Heart right ventricle (tissue), 16 donors: ENCODE measurements at regions not wholly inside any gene's neighbourhood (a gene's known extent, or its start where the extent isn't known, plus 50 kb on each side); places are given as distances from the start of the nearest gene placed in this dataset.

ENCODE experiments used
- ATAC-seq, 8 donors: fragments of 200-7000 bp; cut with Tn5 transposase; one replicate each; pipeline ENCODE4 v1.9.1; 2020; ENCODE audit warnings: mild to moderate bottlenecking in 8 of 8, moderate library complexity in 8 of 8, moderate number of reproducible peaks in 1 of 8
- DNase-seq, 2 donors: peaks; one replicate each; pipeline ENCODE4 v3.0.0-alpha.2; 2020
- H3K27ac ChIP-seq, 10 donors: fragments of 200-600 bp; sonication (generic) in 2 of 10; one replicate each; pipeline versions ENCODE4 v1.5.0 to v1.8.0; 2020 to 2022; ENCODE audit warnings: mild to moderate bottlenecking in 3 of 10
- H3K27me3 ChIP-seq, 7 donors: fragments of 200-600 bp; one replicate each; pipeline ENCODE4 v1.8.0; 2021 to 2022; ENCODE audit warnings: mild to moderate bottlenecking in 2 of 7
- H3K36me3 ChIP-seq, 9 donors: fragments of 200-600 bp; sonication (generic) in 1 of 9; one replicate each; pipeline versions ENCODE4 v1.5.0 to v1.8.0; 2020 to 2022; ENCODE audit warnings: mild to moderate bottlenecking in 2 of 9
- H3K4me1 ChIP-seq, 9 donors: fragments of 200-600 bp; sonication (generic) in 1 of 9; one replicate each; pipeline versions ENCODE4 v1.5.0 to v1.8.0; 2020 to 2022; ENCODE audit warnings: mild to moderate bottlenecking in 4 of 9
- H3K4me3 ChIP-seq, 10 donors: fragments of 200-600 bp; sonication (generic) in 2 of 10; one replicate each; pipeline versions ENCODE4 v1.5.0 to v1.8.0; 2020 to 2022; ENCODE audit warnings: mild to moderate bottlenecking in 7 of 10, moderate library complexity in 2 of 10
- H3K9me3 ChIP-seq, 11 donors: fragments of 200-600 bp in 10 of 11; sonication (generic) in 2 of 11; one replicate each; pipeline versions ENCODE4 v1.5.0 to v1.8.0; 2013 to 2022; ENCODE audit warnings: mild to moderate bottlenecking in 2 of 11, control low read depth in 1 of 11, moderate library complexity in 1 of 11
- CTCF ChIP-seq, 9 donors: fragments of 200-600 bp; sonication (generic) in 2 of 9; IDR thresholded peaks; one replicate each; pipeline versions ENCODE4 v1.5.0 to v1.8.0; 2021 to 2022; ENCODE audit warnings: antibody characterized with exemption in 9 of 9, mild to moderate bottlenecking in 5 of 9, moderate library complexity in 1 of 9
- WGBS, 2 donors: extraction: QIAGEN DNeasy Blood & Tissue Kit; methylation state at CpG; one replicate each; pipeline ENCODE4 v1.1.7; 2013; ENCODE audit warnings: inconsistent platforms in 1 of 2; 5-methylcytosine and 5-hydroxymethylcytosine counted together
- intact Hi-C, 10 donors: fragments of 100-400 bp; cut with DNase I; formaldehyde crosslinking; loops; one replicate each; pipeline versions ENCODE4 v1.11.1 to v1.14.2; 2022
- donor health status: Arrhythmogenic right ventricular cardiomyopathy.
- donor health status: ischemic (EF 13 %, LVEDD 7.1; RV severe dilation, severe dysfunction).
- donor health status: healthy with polysubstance abuse.
- donor health status: DM: no; HTN: yes; CAD: no.
- donor health status: DM: no; HTN: no; CAD: no.
- donor health status: ischemic (EF 25% LVEDD 6.9; RV normal size, moderate dysfunction).
- donor health status: ischemic (EF 25% LVEDD 5.7; RV mildly dilated, moderate dysfunction).
- donor health status: healthy.
- donor health status: DM: yes; HTN: yes; CAD: no.
- donor health status: Ischemic cardiomyopathy.
- donor health status: ischemic (EF 35%, LVEDD 5.7; RV mildly dilated, moderate dysfunction).
- donor health status: nonischemic (EF 11% LVEDD 7.7; RV severe dilation, severe dysfunction).
- donor health status: DM: yes; HTN: yes; CAD: no.
- donor health status: PGD.
- donor health status: ischemic (EF 29% LVEDD 5.4; RV normal size, mild dysfunction).
- donor health status: nonischemic (EF 23%, LVEDD 6.1; RV moderate dilation, normal function).

DNA sequence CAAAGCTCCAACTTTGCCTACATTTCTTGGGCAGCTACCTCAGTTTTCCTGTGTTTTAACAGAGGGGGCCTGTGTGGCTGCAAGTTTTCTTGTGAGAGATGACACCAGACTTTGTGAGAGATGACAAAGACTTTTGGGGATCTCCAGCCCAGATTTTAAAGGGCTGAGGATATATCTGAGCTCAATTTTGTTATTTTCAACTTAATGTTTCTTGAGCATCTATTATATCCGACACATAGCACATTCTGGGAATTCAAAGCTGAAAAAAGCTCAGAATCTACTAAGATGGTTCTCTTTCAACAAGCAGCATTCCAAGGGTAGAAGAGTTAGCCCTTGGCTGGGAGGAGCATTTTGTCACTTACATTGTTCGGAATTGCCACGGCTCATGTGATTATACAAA lies 53.4 kb upstream of the PTGFRN start:
- no peak for DNase-seq
- Histone ChIP-seq H3K27me3 (no peaks in the 10 kb centered on the region), H3K4me1 (peaks cover 0 to 28% (median 15%) of the 10 kb centered on the region in 9 donors), H3K27ac (peak overlapping the region in 1 of 10 donors; percentile 7), H3K9me3 (no peaks in the 10 kb centered on the region), H3K4me3 (no peak overlapping the region), H3K36me3 (no peaks in the 10 kb centered on the region)
- WGBS, 2 donors, result 84 to 87% methylated on average over 3 of the region's 3 CpGs
- intact Hi-C loops, result loop anchor here in 4 of 10 donors (5.0 to 10.0 kb wide), 3 partner anchors 122 to 201 kb away; no protein-coding TSS in a partner anchor
- TF ChIP-seq CTCF (IDR thresholded peaks at IDR 0.05), result no peak
- ATAC-seq, result no peak

DNA sequence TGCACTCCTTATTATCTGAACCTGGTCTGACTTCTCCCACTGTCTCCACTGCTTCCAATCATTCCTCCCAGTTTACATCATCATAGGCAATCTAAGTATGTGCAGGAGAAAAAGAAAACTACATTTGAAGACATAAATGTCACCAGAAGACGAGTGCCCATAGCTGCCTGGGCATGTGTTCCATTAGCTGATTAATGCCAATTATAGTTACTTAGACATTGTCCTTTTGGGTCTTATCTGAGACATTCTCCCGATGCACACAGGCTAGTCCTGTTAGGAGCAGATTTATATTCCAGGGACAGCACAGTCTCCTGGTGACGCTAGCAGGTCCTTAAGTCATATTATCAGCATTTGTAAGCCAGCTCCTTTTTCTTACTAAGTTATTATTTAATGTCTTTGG lies 52.6 kb upstream of the PTGFRN start:
- TF ChIP-seq CTCF (IDR thresholded peaks at IDR 0.05), result no peak
- ATAC-seq (no peak), DNase-seq (no peak)
- H3K27ac ChIP-seq, result no peak overlapping the region
- H3K4me3 ChIP-seq, result no peak overlapping the region
- intact Hi-C loops, result loop anchor here in 4 of 10 donors (5.0 to 10.0 kb wide), 3 partner anchors 122 to 200 kb away; no protein-coding TSS in a partner anchor
- H3K36me3 ChIP-seq, result no peaks in the 10 kb centered on the region
- H3K27me3 ChIP-seq, result no peaks in the 10 kb centered on the region
- WGBS, 2 donors, result 81 to 83% methylated on average over 3 of the region's 3 CpGs
- H3K4me1 ChIP-seq, result peaks cover 0 to 28% (median 15%) of the 10 kb centered on the region in 9 donors
- no peaks in the 10 kb centered on the region for H3K9me3 ChIP-seq
